IMR-90 (cell line): ENCODE measurements at regions not wholly inside any gene's neighbourhood (a gene's known extent, or its start where the extent isn't known, plus 50 kb on each side); places are given as distances from the start of the nearest gene placed in this dataset.

Source experiments
- ATAC-seq: fragments of 200-7000 bp; cut with Tn5 transposase; 2 replicates; pipeline ENCODE4 v1.9.1; 2020; ENCODE audit warnings: low read depth, mild to moderate bottlenecking, moderate library complexity
- BruUV-seq: library from RNA; stranded (reverse); fragments of 400-500 nt; replicated peaks from 2 replicates; lab custom pipeline; 2021; lab: Mats Ljungman, UMichigan
- CTCF ChIA-PET: fragments of 300-600 bp; formaldehyde crosslinking; extraction: SDS; loops from one replicate; lab custom pipeline; 2021; ENCODE audit warnings: antibody characterized with exemption; lab: Yijun Ruan, JAX
- POLR2A ChIA-PET: fragments of 300-600 bp; sonication (Branson Sonifier 250); formaldehyde crosslinking; loops from one replicate; lab custom pipeline; 2022; ENCODE audit warnings: antibody characterized with exemption; ENCODE audit not compliant: unreplicated experiment; lab: Charles Lee
- DNase-seq: peaks from one replicate; pipeline ENCODE4 v3.0.0; 2013
- H2AFZ ChIP-seq: replicated peaks from 2 replicates; pipeline ENCODE3; 2013; ENCODE audit warnings: low read length, mild to moderate bottlenecking; ENCODE audit not compliant: poor library complexity
- H2AK5ac ChIP-seq: 2 replicates; pipeline ENCODE4 v1.6.1; 2013; ENCODE audit warnings: low read depth, low read length, inconsistent platforms
- H2AK9ac ChIP-seq: replicated peaks from 2 replicates; pipeline ENCODE3; 2013; ENCODE audit warnings: mild to moderate bottlenecking, low read depth, low read length, moderate library complexity; ENCODE audit not compliant: poor library complexity
- H2BK120ac ChIP-seq: 2 replicates; pipeline ENCODE4 v1.6.1; 2013; ENCODE audit warnings: low read depth, low read length, inconsistent platforms
- H2BK15ac ChIP-seq: 3 replicates; pipeline ENCODE4 v1.6.1; 2013; ENCODE audit warnings: low read depth, low read length, inconsistent platforms
- H2BK20ac ChIP-seq: 2 replicates; pipeline ENCODE4 v1.6.1; 2013; ENCODE audit warnings: low read depth, mild to moderate bottlenecking, inconsistent platforms, low read length, moderate library complexity
- H2BK5ac ChIP-seq: 2 replicates; pipeline ENCODE4 v1.6.1; 2013; ENCODE audit warnings: mild to moderate bottlenecking, low read depth, low read length, inconsistent platforms; ENCODE audit not compliant: poor library complexity, severe bottlenecking
- H3K14ac ChIP-seq: replicated peaks from 2 replicates; pipeline ENCODE4 v1.6.1; 2013; ENCODE audit warnings: low read depth, low read length, inconsistent platforms
- H3K18ac ChIP-seq: 2 replicates; pipeline ENCODE4 v1.6.1; 2013; ENCODE audit warnings: low read depth, low read length, control low read depth
- H3K23ac ChIP-seq: 2 replicates; pipeline ENCODE4 v1.6.1; 2013; ENCODE audit warnings: low read depth, low read length, inconsistent platforms
- H3K27ac ChIP-seq: 2 replicates; pipeline ENCODE4 v1.5.1; 2013; ENCODE audit warnings: mild to moderate bottlenecking, control low read depth, low read length; ENCODE audit not compliant: insufficient read depth
- H3K27me3 ChIP-seq: 2 replicates; pipeline ENCODE4 v1.6.1; 2013; ENCODE audit warnings: low read length; ENCODE audit not compliant: control insufficient read depth, insufficient read depth
- H3K36me3 ChIP-seq: 2 replicates; pipeline ENCODE4 v1.6.1; 2013; ENCODE audit warnings: low read length, mixed read lengths; ENCODE audit not compliant: control insufficient read depth, insufficient read depth
- H3K4ac ChIP-seq: 2 replicates; pipeline ENCODE4 v1.6.1; 2013; ENCODE audit warnings: low read depth, low read length, inconsistent platforms
- H3K4me1 ChIP-seq: 2 replicates; pipeline ENCODE4 v1.6.1; 2013; ENCODE audit warnings: low read length, mixed read lengths; ENCODE audit not compliant: control insufficient read depth, insufficient read depth
- H3K4me2 ChIP-seq: 2 replicates; pipeline ENCODE4 v1.6.1; 2013; ENCODE audit warnings: low read depth, mild to moderate bottlenecking, control low read depth, low read length, moderate library complexity
- H3K4me3 ChIP-seq: 2 replicates; pipeline ENCODE4 v1.5.1; 2013; ENCODE audit warnings: low read depth, mild to moderate bottlenecking, control low read depth, low read length, moderate library complexity; ENCODE audit not compliant: insufficient read depth
- H3K56ac ChIP-seq: 2 replicates; pipeline ENCODE4 v1.6.1; 2013; ENCODE audit warnings: low read length, inconsistent platforms; ENCODE audit not compliant: insufficient read depth; ENCODE audit errors: extremely low read depth
- H3K79me1 ChIP-seq, 2 experiments: 2 replicates each; pipeline ENCODE4 v1.6.1; 2013; ENCODE audit warnings: low read length in 2 of 2, inconsistent platforms in 1 of 2, low read depth in 1 of 2
- H3K9ac ChIP-seq: 2 replicates; pipeline ENCODE4 v1.6.1; 2013; ENCODE audit warnings: low read depth, low read length, control low read depth
- H3K9me1 ChIP-seq: 2 replicates; pipeline ENCODE4 v1.6.1; 2013; ENCODE audit warnings: low read length, inconsistent platforms; ENCODE audit not compliant: insufficient read depth
- H3K9me3 ChIP-seq: 2 replicates; pipeline ENCODE4 v1.6.1; 2013; ENCODE audit warnings: low read length; ENCODE audit not compliant: control insufficient read depth, insufficient read depth
- H4K20me1 ChIP-seq: 2 replicates; pipeline ENCODE4 v1.6.1; 2013; ENCODE audit warnings: low read length, inconsistent platforms; ENCODE audit not compliant: insufficient read depth
- H4K5ac ChIP-seq: 2 replicates; pipeline ENCODE4 v1.6.1; 2013; ENCODE audit warnings: mild to moderate bottlenecking, low read depth, low read length, control low read depth
- H4K8ac ChIP-seq, 2 experiments: 2 replicates each; pipeline ENCODE4 v1.6.1; 2013; ENCODE audit warnings: low read depth in 2 of 2, low read length in 2 of 2, control low read depth in 1 of 2, inconsistent platforms in 1 of 2
- H4K91ac ChIP-seq: 2 replicates; pipeline ENCODE4 v1.6.1; 2013; ENCODE audit warnings: low read depth, low read length, inconsistent platforms; ENCODE audit not compliant: insufficient read depth
- FOS ChIP-seq: fragments of 150-350 bp; IDR thresholded peaks from 2 replicates; pipeline ENCODE4 v1.6.1; 2016; ENCODE audit warnings: low read depth, low read length
- MAFK ChIP-seq: IDR thresholded peaks from 2 replicates; pipeline ENCODE4 v1.6.1; 2012; ENCODE audit warnings: low read depth, low read length, improper control_type of control experiment
- MAZ ChIP-seq: IDR thresholded peaks from 2 replicates; pipeline ENCODE4 v1.6.1; 2012; ENCODE audit warnings: low read depth, mild to moderate bottlenecking, low read length, improper control_type of control experiment, moderate library complexity, borderline replicate concordance
- SMC3 ChIP-seq: fragments of 150-350 bp; IDR thresholded peaks from 2 replicates; pipeline ENCODE4 v1.6.1; 2016; ENCODE audit warnings: low read depth, mild to moderate bottlenecking, antibody characterized with exemption, low read length, moderate library complexity
- WGBS, 2 experiments: methylation state at CpG; one replicate each; pipeline versions ENCODE4 v1.1.5 to v1.1.7; 2013; ENCODE audit warnings: missing lambda C conversion rate in 2 of 2; ENCODE audit not compliant: insufficient read length in 1 of 2; ENCODE audit errors: extremely low coverage in 2 of 2; 5-methylcytosine and 5-hydroxymethylcytosine counted together
- dilution Hi-C: fragments of 300-500 bp; cut with HindIII; formaldehyde crosslinking; loops from one replicate; pipeline ENCODE4 v1.14.3; 2018; ENCODE audit warnings: low sequenced_read_pairs; ENCODE audit not compliant: unreplicated experiment
- in situ Hi-C: fragments of 300-500 bp; cut with MboI; formaldehyde crosslinking; loops from 3 replicates; pipeline ENCODE4 v1.14.3; 2019; ENCODE audit warnings: low sequenced_read_pairs, inconsistent platforms, mixed read lengths
- intact Hi-C: fragments of 100-400 bp; cut with micrococcal nuclease; formaldehyde crosslinking; loops from 2 replicates; pipeline ENCODE4 v1.10.0; 2022
- TF ChIP-seq, protein P1 (sequence below): fragments of 150-350 bp; IDR thresholded peaks from 2 replicates; pipeline ENCODE4 v1.6.1; 2016; ENCODE audit warnings: low read depth, mild to moderate bottlenecking, low read length, moderate library complexity, borderline replicate concordance

DNA sequence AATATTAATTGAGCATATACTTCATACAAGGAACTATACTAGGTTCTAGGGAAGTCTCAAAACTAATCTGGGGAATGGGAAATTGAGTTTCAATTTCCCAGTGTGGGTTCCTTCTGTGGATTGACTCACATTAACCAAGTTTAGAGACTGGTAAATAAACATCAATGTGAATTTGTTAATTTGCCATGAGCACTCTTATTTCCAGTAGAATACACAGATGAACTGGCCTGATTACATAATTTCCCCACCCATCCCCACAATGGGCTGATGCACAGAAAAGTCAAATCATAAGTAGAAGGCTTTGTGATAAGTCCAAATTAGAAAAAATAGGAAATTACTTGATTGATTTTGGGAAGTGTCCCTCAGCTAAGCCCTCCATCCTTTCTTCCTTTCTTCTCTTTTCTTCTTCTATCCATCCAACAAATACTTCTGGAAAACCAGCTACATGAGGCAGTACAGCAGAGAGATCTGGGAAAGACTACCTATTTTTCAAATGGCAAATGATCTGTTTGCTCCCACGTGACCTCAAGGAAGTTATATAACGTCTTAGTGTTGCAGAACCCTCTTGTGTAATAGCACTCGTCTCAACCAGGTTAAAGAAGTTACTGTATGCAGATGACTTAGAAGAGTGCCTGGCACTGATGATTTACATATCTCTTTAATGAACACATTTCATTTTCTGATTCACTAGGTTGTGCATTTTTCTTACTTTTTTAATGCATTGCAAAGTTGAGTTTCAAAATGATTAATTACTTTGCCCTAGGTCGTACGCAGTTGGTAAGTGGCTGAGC is 312.3 kb downstream of the SV2B start:
- H3K56ac ChIP-seq: no peak overlapping the region
- no peak overlapping the region for H3K27ac ChIP-seq
- H4K91ac ChIP-seq: no peak overlapping the region
- DNase-seq: no peak
- no peak for ATAC-seq
- no peak overlapping the region for H2BK15ac ChIP-seq
- no peaks in the 10 kb centered on the region for H3K79me1 ChIP-seq
- no peaks in the 10 kb centered on the region for H3K36me3 ChIP-seq
- TF ChIP-seq FOS: no peak
- TF ChIP-seq MAFK: no peak
- TF ChIP-seq, protein P1, sequence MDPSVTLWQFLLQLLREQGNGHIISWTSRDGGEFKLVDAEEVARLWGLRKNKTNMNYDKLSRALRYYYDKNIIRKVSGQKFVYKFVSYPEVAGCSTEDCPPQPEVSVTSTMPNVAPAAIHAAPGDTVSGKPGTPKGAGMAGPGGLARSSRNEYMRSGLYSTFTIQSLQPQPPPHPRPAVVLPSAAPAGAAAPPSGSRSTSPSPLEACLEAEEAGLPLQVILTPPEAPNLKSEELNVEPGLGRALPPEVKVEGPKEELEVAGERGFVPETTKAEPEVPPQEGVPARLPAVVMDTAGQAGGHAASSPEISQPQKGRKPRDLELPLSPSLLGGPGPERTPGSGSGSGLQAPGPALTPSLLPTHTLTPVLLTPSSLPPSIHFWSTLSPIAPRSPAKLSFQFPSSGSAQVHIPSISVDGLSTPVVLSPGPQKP: no peak
- TF ChIP-seq SMC3: no peak
- TF ChIP-seq MAZ: no peak
- in situ Hi-C loops: no loop called here
- no peak overlapping the region for H3K4me2 ChIP-seq
- no peak overlapping the region for H3K18ac ChIP-seq
- intact Hi-C loops: no loop called here
- H4K20me1 ChIP-seq: no peaks in the 10 kb centered on the region
- no peak overlapping the region for H2AFZ ChIP-seq
- no peak overlapping the region for H2BK5ac ChIP-seq
- H2AK5ac ChIP-seq: no peak overlapping the region
- CTCF ChIA-PET: no interaction called here
- dilution Hi-C loops: no loop called here
- no peaks in the 10 kb centered on the region for H3K9me1 ChIP-seq
- H2AK9ac ChIP-seq: no peak overlapping the region
- no TSS peak for BruUV-seq
- WGBS, 2 experiments: 80% methylated on average over 1 of the region's 5 CpGs; no CpG with 5 or more reads in 1 of the 2 experiments
- no peaks in the 10 kb centered on the region; the same call in 1 of the 2 replicates for H3K27me3 ChIP-seq
- no peak overlapping the region for H3K23ac ChIP-seq
- H3K4me1 ChIP-seq: no peaks in the 10 kb centered on the region
- no peak overlapping the region for H3K14ac ChIP-seq
- POLR2A ChIA-PET: no interaction called here
- H4K5ac ChIP-seq: no peak overlapping the region
- no peak overlapping the region for H3K4ac ChIP-seq
- no peak overlapping the region for H4K8ac ChIP-seq
- H2BK120ac ChIP-seq: no peak overlapping the region
- no peaks in the 10 kb centered on the region for H3K9me3 ChIP-seq
- H3K4me3 ChIP-seq: no peak overlapping the region
- no peak overlapping the region for H2BK20ac ChIP-seq
- no peak overlapping the region for H3K9ac ChIP-seq
